ENCODE measurements at regions not wholly inside any gene's neighbourhood (a gene's known extent, or its start where the extent isn't known, plus 50 kb on each side); places are given as distances from the start of the nearest gene placed in this dataset.

GRCh38 chr6:96299525-96299924 lies 222.1 kb upstream of the UFL1 start:
- TF ChIP-seq CTCF (IDR thresholded peaks at IDR 0.05), result no peak
- no peak for TF ChIP-seq POLR2A (IDR thresholded peaks at IDR 0.05)
